Thymus (tissue), 11 donors: ENCODE measurements at regions not wholly inside any gene's neighbourhood (a gene's known extent, or its start where the extent isn't known, plus 50 kb on each side); places are given as distances from the start of the nearest gene placed in this dataset.

Source experiments
- DNase-seq, 9 donors: peaks; one replicate each; pipeline ENCODE4 v3.0.0-alpha.2; 2013; ENCODE audit warnings: low spot score in 9 of 9, low read depth in 6 of 9, missing footprints in 1 of 9
- H3K27ac ChIP-seq, 2 donors: one replicate each; pipeline ENCODE4 v1.5.1; 2013; ENCODE audit warnings: control low read depth in 1 of 2, low read depth in 1 of 2, low read length in 1 of 2, mild to moderate bottlenecking in 1 of 2, moderate library complexity in 1 of 2
- H3K27me3 ChIP-seq, 2 donors: one replicate each; pipeline ENCODE4 v1.5.1; 2013; ENCODE audit warnings: low read length in 1 of 2; ENCODE audit not compliant: control insufficient read depth in 2 of 2, insufficient read depth in 1 of 2
- H3K36me3 ChIP-seq, 2 donors: one replicate each; pipeline ENCODE4 v1.5.1; 2013; ENCODE audit warnings: low read length in 1 of 2, mild to moderate bottlenecking in 1 of 2, moderate library complexity in 1 of 2; ENCODE audit not compliant: control insufficient read depth in 2 of 2, insufficient read depth in 2 of 2
- H3K4me1 ChIP-seq, 2 donors: one replicate each; pipeline ENCODE4 v1.5.1; 2013; ENCODE audit warnings: low read length in 2 of 2; ENCODE audit not compliant: control insufficient read depth in 2 of 2, insufficient read depth in 2 of 2
- H3K4me3 ChIP-seq, 2 donors: one replicate each; pipeline ENCODE4 v1.5.1; 2013; ENCODE audit warnings: low read length in 2 of 2, control low read depth in 1 of 2, mild to moderate bottlenecking in 1 of 2
- H3K9me3 ChIP-seq, 2 donors: one replicate each; pipeline ENCODE4 v1.5.1; 2013; ENCODE audit warnings: low read length in 1 of 2, mild to moderate bottlenecking in 1 of 2; ENCODE audit not compliant: control insufficient read depth in 2 of 2, insufficient read depth in 1 of 2
- WGBS: extraction: QIAGEN DNeasy Blood & Tissue Kit; methylation state at CpG from one replicate; pipeline ENCODE4 v1.1.7; 2013; 5-methylcytosine and 5-hydroxymethylcytosine counted together
- donor health status: healthy.

DNA sequence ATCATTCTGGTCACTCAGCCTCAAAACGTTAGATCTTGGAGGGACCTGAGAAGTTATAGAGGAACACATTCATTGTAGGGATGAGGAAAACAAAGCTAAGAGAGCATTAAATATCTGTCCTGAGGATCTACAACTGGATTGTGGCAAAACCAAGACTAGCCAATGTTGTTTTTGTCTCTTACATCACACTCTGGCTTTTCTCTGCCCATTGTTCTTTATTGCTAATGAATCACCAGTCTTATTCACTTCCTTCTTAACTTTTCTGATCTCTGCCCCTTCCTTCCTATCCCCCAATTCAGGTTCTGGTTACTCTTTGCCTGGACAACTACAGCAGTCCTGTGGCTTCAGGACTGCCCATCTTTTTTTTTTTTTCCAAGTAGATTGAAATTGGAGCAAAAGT, 57.0 kb upstream of the PREP start:
- no peak overlapping the region for H3K27ac ChIP-seq
- H3K9me3 ChIP-seq, result peaks cover 0 to 3% of the 10 kb centered on the region in 2 donors
- no peak overlapping the region for H3K4me3 ChIP-seq
- no peaks in the 10 kb centered on the region for H3K27me3 ChIP-seq
- WGBS, result 100% methylated on average over 1 of the region's 1 CpG
- H3K4me1 ChIP-seq, result no peaks in the 10 kb centered on the region
- no peaks in the 10 kb centered on the region for H3K36me3 ChIP-seq
- DNase-seq, result no peak

DNA sequence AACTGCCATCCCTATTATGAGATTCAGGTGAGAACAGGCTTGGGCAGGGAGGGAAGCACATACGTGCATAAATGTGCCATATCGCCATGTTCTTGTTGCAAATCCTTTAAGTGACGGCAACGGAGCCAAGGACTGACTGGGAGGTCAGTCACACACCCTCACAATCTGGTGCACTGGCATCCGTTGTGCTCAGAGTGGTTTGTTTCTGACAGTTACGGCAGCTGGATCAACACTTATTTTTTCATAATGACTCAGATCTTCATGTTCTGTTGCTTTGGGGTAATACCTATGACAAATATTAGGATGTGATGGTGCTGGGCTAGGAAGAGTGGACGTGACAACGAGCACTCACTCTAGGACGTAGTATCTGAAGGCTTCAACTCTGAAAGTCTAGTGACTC, 56.2 kb upstream of the PREP start:
- 95% methylated on average over 9 of the region's 9 CpGs for WGBS
- no peak for DNase-seq

GRCh38 chr6:105458551-105458950, 55.7 kb upstream of the PREP start:
- no peaks in the 10 kb centered on the region for H3K27me3 ChIP-seq
- H3K9me3 ChIP-seq, result peaks cover 0 to 3% of the 10 kb centered on the region in 2 donors
- H3K27ac ChIP-seq, result no peak overlapping the region
- H3K36me3 ChIP-seq, result no peaks in the 10 kb centered on the region
- H3K4me1 ChIP-seq, result no peaks in the 10 kb centered on the region
- WGBS, result 94% methylated on average over 1 of the region's 1 CpG
- H3K4me3 ChIP-seq, result no peak overlapping the region
- no peak for DNase-seq

More for the DNA sequence above, 56.2 kb upstream of the PREP start:
- H3K4me1 ChIP-seq, result no peaks in the 10 kb centered on the region
- peaks cover 0 to 3% of the 10 kb centered on the region in 2 donors for H3K9me3 ChIP-seq
- H3K27me3 ChIP-seq, result no peaks in the 10 kb centered on the region
- H3K27ac ChIP-seq, result no peak overlapping the region
- H3K4me3 ChIP-seq, result no peak overlapping the region
- H3K36me3 ChIP-seq, result no peaks in the 10 kb centered on the region

DNA sequence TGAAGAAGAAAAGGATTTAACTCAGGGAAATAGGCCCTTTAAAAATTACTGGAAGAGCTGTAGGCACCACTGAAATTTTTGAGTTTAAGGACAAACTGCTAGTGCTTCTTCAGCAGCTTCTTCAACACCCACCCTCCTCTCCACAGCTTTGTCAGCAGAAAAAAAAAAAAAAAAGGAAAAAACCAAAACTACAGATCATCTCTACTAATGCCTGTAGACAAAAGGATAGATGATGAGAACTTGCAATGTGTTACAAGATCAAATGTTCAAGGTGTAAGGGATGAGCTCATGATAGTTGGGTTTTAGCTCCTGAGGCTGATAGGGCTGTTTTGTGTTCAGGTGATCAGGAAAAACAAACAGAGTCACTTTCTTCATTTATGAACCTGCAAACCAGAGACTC, 55.2 kb upstream of the PREP start:
- Histone ChIP-seq H3K9me3 (peaks cover 0 to 3% of the 10 kb centered on the region in 2 donors), H3K27ac (no peak overlapping the region), H3K4me3 (no peak overlapping the region), H3K27me3 (no peaks in the 10 kb centered on the region), H3K4me1 (no peaks in the 10 kb centered on the region), H3K36me3 (no peaks in the 10 kb centered on the region)
- DNase-seq, result no peak

DNA sequence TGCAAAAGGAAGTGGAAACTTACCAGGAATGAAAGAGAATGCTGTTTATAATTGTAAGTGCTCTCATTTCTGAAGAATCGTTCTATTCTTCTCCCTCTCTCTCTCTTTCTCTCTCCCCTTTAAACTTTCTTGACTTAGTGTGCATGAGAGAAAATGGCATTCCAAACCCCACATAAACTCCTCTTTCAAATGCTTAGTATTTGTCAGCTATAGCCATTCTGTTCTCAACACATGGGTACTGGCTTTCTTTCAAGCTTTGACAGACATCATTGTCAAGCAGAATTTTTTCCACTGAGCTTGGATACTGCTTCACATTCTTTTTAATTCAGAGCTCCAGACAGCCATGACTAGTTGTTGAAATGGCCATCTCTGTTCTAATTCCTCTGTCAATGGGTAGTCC, 51.1 kb upstream of the PREP start:
- Histone ChIP-seq H3K36me3 (no peaks in the 10 kb centered on the region), H3K4me3 (no peak overlapping the region), H3K27me3 (no peaks in the 10 kb centered on the region), H3K27ac (no peak overlapping the region), H3K4me1 (no peaks in the 10 kb centered on the region), H3K9me3 (peaks cover 0 to 3% of the 10 kb centered on the region in 2 donors)
- DNase-seq, result no peak
- 94% methylated on average over 1 of the region's 1 CpG for WGBS

GRCh38 chr6:105452924-105453756, 50.3 kb upstream of the PREP start:
- H3K27me3 ChIP-seq, result no peaks in the 10 kb centered on the region
- H3K27ac ChIP-seq, result peak overlapping the region in 1 of 2 donors; percentile 36
- H3K4me3 ChIP-seq, result no peak overlapping the region
- DNase-seq, result peak in 8 of 9 donors; percentile 4 to 65 (median 23)
- no peaks in the 10 kb centered on the region for H3K36me3 ChIP-seq
- 17% methylated on average over 8 of the region's 8 CpGs for WGBS
- H3K9me3 ChIP-seq, result peaks cover 0 to 3% of the 10 kb centered on the region in 2 donors
- no peaks in the 10 kb centered on the region for H3K4me1 ChIP-seq
